Natural killer cell treated with Interleukin-12 subunit alpha and Interleukin-12 subunit beta and Interleukin-15 and Interleukin-18, amount 100 ng/mL, for 72 hours (primary cell): ENCODE measurements at regions not wholly inside any gene's neighbourhood (a gene's known extent, or its start where the extent isn't known, plus 50 kb on each side); places are given as distances from the start of the nearest gene placed in this dataset.

Experiments used
- ATAC-seq, 2 donors: fragments of 150-1000 bp; cut with Tn5 transposase in 1 of 2; sonication (Bioruptor Pico), chemical (Tn5 transposase) in 1 of 2; 2 replicates each; pipeline ENCODE4 v1.10.0; 2021
- DNase-seq: peaks from one replicate; pipeline ENCODE4 v3.0.0; 2022; ENCODE audit warnings: low spot score
- H3K27ac Mint-ChIP-seq, 2 donors: 1 replicate in 1 of 2; 2 replicates in 1 of 2; pipeline ENCODE4 v1.8.0; 2022; ENCODE audit warnings: mixed read lengths in 2 of 2, mild to moderate bottlenecking in 1 of 2, moderate library complexity in 1 of 2
- H3K27me3 Mint-ChIP-seq, 2 donors: 1 replicate in 1 of 2; 2 replicates in 1 of 2; pipeline ENCODE4 v1.8.0; 2022; ENCODE audit warnings: mixed read lengths in 2 of 2
- H3K36me3 Mint-ChIP-seq: one replicate; pipeline ENCODE4 v1.8.0; 2022; ENCODE audit warnings: mixed read lengths
- H3K4me1 Mint-ChIP-seq, 2 donors: 1 replicate in 1 of 2; 2 replicates in 1 of 2; pipeline ENCODE4 v1.8.0; 2022; ENCODE audit warnings: low read depth in 2 of 2, mixed read lengths in 2 of 2, mild to moderate bottlenecking in 1 of 2
- H3K4me3 Mint-ChIP-seq: one replicate; pipeline ENCODE4 v1.8.0; 2022; ENCODE audit warnings: mixed read lengths
- H3K9me3 Mint-ChIP-seq: 2 replicates; pipeline ENCODE4 v1.8.0; 2022; ENCODE audit warnings: mixed read lengths

- no peak for DNase-seq
- Mint-ChIP-seq H3K4me1 (no peaks in the 10 kb centered on the region), H3K27me3 (peaks cover 7% of the 10 kb centered on the region in 2 donors), H3K36me3 (no peaks in the 10 kb centered on the region), H3K27ac (no peak overlapping the region), H3K9me3 (no peaks in the 10 kb centered on the region), H3K4me3 (no peak overlapping the region)
- ATAC-seq, result no peak
Observed at GRCh38 chr13:73299787-73300186, 241.0 kb downstream of the KLF5 start.

GRCh38 chr13:73293913-73294523, 235.2 kb downstream of the KLF5 start:
- DNase-seq (no peak), ATAC-seq (no peak)
- H3K4me3 Mint-ChIP-seq, result no peak overlapping the region
- H3K36me3 Mint-ChIP-seq, result no peaks in the 10 kb centered on the region
- no peak overlapping the region for H3K27ac Mint-ChIP-seq
- H3K27me3 Mint-ChIP-seq, result peaks cover 0 to 3% of the 10 kb centered on the region in 2 donors
- no peaks in the 10 kb centered on the region for H3K4me1 Mint-ChIP-seq
- no peaks in the 10 kb centered on the region for H3K9me3 Mint-ChIP-seq

GRCh38 chr13:73292127-73292526, 233.3 kb downstream of the KLF5 start:
- Mint-ChIP-seq H3K27ac (no peak overlapping the region), H3K36me3 (no peaks in the 10 kb centered on the region), H3K4me1 (no peaks in the 10 kb centered on the region), H3K27me3 (peaks cover 0 to 3% of the 10 kb centered on the region in 2 donors), H3K9me3 (no peaks in the 10 kb centered on the region), H3K4me3 (no peak overlapping the region)
- no peak for ATAC-seq
- DNase-seq, result no peak

GRCh38 chr13:73290844-73291243, 232.0 kb downstream of the KLF5 start:
- DNase-seq, result no peak
- Mint-ChIP-seq H3K36me3 (no peaks in the 10 kb centered on the region), H3K4me3 (no peak overlapping the region), H3K27ac (no peak overlapping the region), H3K9me3 (peaks cover 4% of the 10 kb centered on the region), H3K4me1 (no peaks in the 10 kb centered on the region), H3K27me3 (peaks cover 6 to 8% of the 10 kb centered on the region in 2 donors)
- no peak for ATAC-seq

GRCh38 chr13:73288596-73288995, 229.8 kb downstream of the KLF5 start:
- H3K4me1 Mint-ChIP-seq, result no peaks in the 10 kb centered on the region
- no peak overlapping the region for H3K4me3 Mint-ChIP-seq
- DNase-seq (no peak), ATAC-seq (peak in 1 of 2 donors; percentile 20)
- H3K36me3 Mint-ChIP-seq, result no peaks in the 10 kb centered on the region
- H3K27me3 Mint-ChIP-seq, result peaks cover 6 to 10% of the 10 kb centered on the region in 2 donors
- no peak overlapping the region for H3K27ac Mint-ChIP-seq
- H3K9me3 Mint-ChIP-seq, result peaks cover 4% of the 10 kb centered on the region

- H3K4me1 Mint-ChIP-seq, result no peaks in the 10 kb centered on the region
- ATAC-seq, result no peak
- peaks cover 4% of the 10 kb centered on the region for H3K9me3 Mint-ChIP-seq
- no peak for DNase-seq
- no peak overlapping the region for H3K4me3 Mint-ChIP-seq
- no peak overlapping the region for H3K27ac Mint-ChIP-seq
- no peaks in the 10 kb centered on the region for H3K36me3 Mint-ChIP-seq
- peaks cover 6 to 10% of the 10 kb centered on the region in 2 donors for H3K27me3 Mint-ChIP-seq
Observed at GRCh38 chr13:73287831-73288230, 229.0 kb downstream of the KLF5 start.

- Mint-ChIP-seq H3K9me3 (peaks cover 4% of the 10 kb centered on the region), H3K4me3 (no peak overlapping the region), H3K36me3 (no peaks in the 10 kb centered on the region), H3K4me1 (no peaks in the 10 kb centered on the region), H3K27ac (no peak overlapping the region), H3K27me3 (peaks cover 5 to 10% of the 10 kb centered on the region in 2 donors)
- ATAC-seq (no peak), DNase-seq (no peak)
Observed at GRCh38 chr13:73286942-73287620, 228.3 kb downstream of the KLF5 start.

- H3K27me3 Mint-ChIP-seq, result peaks cover 3 to 10% of the 10 kb centered on the region in 2 donors
- ATAC-seq, result no peak
- no peak for DNase-seq
- no peaks in the 10 kb centered on the region for H3K4me1 Mint-ChIP-seq
- no peak overlapping the region for H3K4me3 Mint-ChIP-seq
- no peaks in the 10 kb centered on the region for H3K36me3 Mint-ChIP-seq
- no peak overlapping the region for H3K27ac Mint-ChIP-seq
- peaks cover 4% of the 10 kb centered on the region for H3K9me3 Mint-ChIP-seq
Observed at GRCh38 chr13:73286177-73286576, 227.4 kb downstream of the KLF5 start.

- Mint-ChIP-seq H3K27me3 (peaks cover 3 to 10% of the 10 kb centered on the region in 2 donors), H3K36me3 (no peaks in the 10 kb centered on the region), H3K9me3 (peaks cover 4% of the 10 kb centered on the region), H3K4me1 (no peaks in the 10 kb centered on the region), H3K27ac (no peak overlapping the region), H3K4me3 (no peak overlapping the region)
- no peak for ATAC-seq
- no peak for DNase-seq
Observed at GRCh38 chr13:73284081-73284874, 225.5 kb downstream of the KLF5 start.

- Mint-ChIP-seq H3K27ac (no peak overlapping the region), H3K4me1 (no peaks in the 10 kb centered on the region), H3K4me3 (no peak overlapping the region), H3K9me3 (peaks cover 4% of the 10 kb centered on the region), H3K27me3 (peaks cover 3 to 10% of the 10 kb centered on the region in 2 donors), H3K36me3 (no peaks in the 10 kb centered on the region)
- DNase-seq (no peak), ATAC-seq (no peak)
Observed at GRCh38 chr13:73283636-73284035, 224.8 kb downstream of the KLF5 start.

- Mint-ChIP-seq H3K4me1 (no peaks in the 10 kb centered on the region), H3K27ac (no peak overlapping the region), H3K36me3 (no peaks in the 10 kb centered on the region), H3K9me3 (peaks cover 4% of the 10 kb centered on the region), H3K4me3 (no peak overlapping the region), H3K27me3 (peaks cover 3 to 10% of the 10 kb centered on the region in 2 donors)
- DNase-seq, result no peak
- no peak for ATAC-seq
Observed at GRCh38 chr13:73281746-73282145, 222.9 kb downstream of the KLF5 start.

- no peaks in the 10 kb centered on the region for H3K36me3 Mint-ChIP-seq
- no peaks in the 10 kb centered on the region for H3K4me1 Mint-ChIP-seq
- no peaks in the 10 kb centered on the region for H3K9me3 Mint-ChIP-seq
- ATAC-seq (no peak), DNase-seq (no peak)
- no peaks in the 10 kb centered on the region for H3K27me3 Mint-ChIP-seq
- no peak overlapping the region for H3K27ac Mint-ChIP-seq
- H3K4me3 Mint-ChIP-seq, result no peak overlapping the region
Observed at GRCh38 chr13:73278186-73278585, 219.4 kb downstream of the KLF5 start.

GRCh38 chr13:73275163-73275562, 216.4 kb downstream of the KLF5 start:
- H3K4me1 Mint-ChIP-seq, result no peaks in the 10 kb centered on the region
- no peak for DNase-seq
- H3K27ac Mint-ChIP-seq, result no peak overlapping the region

GRCh38 chr13:73274147-73274546, 215.3 kb downstream of the KLF5 start:
- Mint-ChIP-seq H3K27ac (no peak overlapping the region), H3K4me1 (no peaks in the 10 kb centered on the region), H3K27me3 (no peaks in the 10 kb centered on the region), H3K9me3 (no peaks in the 10 kb centered on the region), H3K4me3 (no peak overlapping the region), H3K36me3 (no peaks in the 10 kb centered on the region)
- DNase-seq (no peak), ATAC-seq (no peak)

More at GRCh38 chr13:73275163-73275562, 216.4 kb downstream of the KLF5 start:
- no peak for ATAC-seq
- H3K27me3 Mint-ChIP-seq, result no peaks in the 10 kb centered on the region
- H3K36me3 Mint-ChIP-seq, result no peaks in the 10 kb centered on the region
- no peak overlapping the region for H3K4me3 Mint-ChIP-seq
- H3K9me3 Mint-ChIP-seq, result no peaks in the 10 kb centered on the region
